ENCODE measurements at regions not wholly inside any gene's neighbourhood (a gene's known extent, or its start where the extent isn't known, plus 50 kb on each side); places are given as distances from the start of the nearest gene placed in this dataset.

DNA sequence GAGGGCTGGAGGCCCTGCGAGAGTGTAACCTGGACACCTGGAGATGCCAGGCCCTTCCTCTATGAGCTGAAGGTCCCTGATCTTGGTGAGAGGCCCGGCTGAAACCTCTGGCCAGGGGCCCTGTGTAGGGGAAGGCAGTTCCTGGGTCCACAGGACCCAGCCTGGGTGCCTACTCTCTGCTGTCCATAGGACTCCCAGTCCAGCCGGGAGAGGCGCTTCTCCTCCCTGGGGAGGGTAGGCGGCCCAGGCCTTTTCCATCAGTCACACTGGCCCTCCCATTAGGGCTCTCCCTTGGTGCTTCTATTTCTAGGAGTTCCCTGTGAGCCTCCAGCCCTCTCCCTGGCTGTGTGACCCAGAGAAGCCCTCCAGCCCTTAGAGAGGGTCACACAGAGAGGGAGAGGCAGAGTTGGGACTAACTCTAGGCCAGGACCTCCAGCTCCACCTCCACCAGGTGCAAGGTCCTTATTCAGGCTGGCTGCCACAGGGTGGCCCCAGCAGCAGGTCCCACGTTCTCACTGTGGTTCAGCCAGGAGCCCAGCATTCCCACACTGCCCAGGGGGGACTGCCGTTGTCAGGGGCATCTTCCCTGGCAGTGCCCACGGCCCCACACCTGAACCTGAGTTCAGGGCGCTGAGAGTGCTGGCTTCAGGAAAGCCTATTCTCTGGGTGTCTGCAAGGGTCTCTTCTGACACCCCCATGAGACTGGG lies 146.8 kb downstream of the SMAD6 start:
- FAIRE-seq, result no peak

GRCh38 chr15:66849393-66849745 lies 147.3 kb downstream of the SMAD6 start:
- no peak for FAIRE-seq

GRCh38 chr15:66849746-66850077 lies 147.7 kb downstream of the SMAD6 start:
- FAIRE-seq, result no peak

DNA sequence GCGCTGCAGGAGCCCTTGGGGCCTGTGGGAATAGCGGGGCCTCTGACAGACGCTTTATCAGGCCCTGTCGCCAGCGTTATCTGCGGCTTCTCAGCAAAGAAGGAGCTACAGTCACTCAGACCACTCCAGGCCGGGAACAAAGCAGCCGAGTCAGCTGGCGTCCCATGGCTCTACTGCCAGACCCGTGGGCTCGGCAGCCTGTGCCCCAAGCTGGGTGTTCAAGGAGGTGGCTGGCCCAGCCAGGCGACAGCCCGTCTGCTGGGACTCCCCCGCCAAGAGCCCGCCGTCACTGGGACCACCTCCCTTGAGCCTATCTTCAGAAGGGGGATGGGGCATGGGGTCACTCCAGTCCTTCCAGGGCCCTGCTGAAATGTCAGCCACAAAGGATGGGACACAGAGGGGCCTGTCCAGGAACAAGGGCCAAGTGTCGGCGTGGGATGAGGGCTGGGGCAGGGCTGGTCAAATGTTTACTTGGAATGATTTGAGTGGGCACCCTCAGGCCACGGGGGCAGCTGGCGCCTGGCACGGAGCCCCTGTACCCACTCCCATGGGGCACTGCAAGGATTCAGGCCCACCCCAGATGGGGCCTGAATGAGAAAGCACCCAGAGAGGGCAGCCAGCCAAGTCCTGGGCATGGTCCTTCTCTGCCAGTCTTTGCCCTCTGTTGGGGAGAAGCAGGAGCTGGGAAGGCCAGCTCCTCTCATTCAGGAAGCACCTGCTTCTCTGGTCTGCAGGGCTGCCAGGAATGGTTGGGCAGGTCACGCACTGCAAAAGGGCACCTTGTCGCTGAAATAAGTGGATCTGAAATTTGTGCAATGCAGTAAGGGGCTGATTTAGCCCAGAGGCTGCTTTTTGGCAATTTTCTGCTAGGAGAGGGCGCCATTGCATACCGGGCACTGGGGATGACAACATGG lies 148.3 kb downstream of the SMAD6 start:
- no peak for FAIRE-seq

- FAIRE-seq, result no peak
Measured at GRCh38 chr15:66850996-66851310, 148.9 kb downstream of the SMAD6 start.

- FAIRE-seq, result no peak
Measured at GRCh38 chr15:66851311-66852063, 149.5 kb downstream of the SMAD6 start.

DNA sequence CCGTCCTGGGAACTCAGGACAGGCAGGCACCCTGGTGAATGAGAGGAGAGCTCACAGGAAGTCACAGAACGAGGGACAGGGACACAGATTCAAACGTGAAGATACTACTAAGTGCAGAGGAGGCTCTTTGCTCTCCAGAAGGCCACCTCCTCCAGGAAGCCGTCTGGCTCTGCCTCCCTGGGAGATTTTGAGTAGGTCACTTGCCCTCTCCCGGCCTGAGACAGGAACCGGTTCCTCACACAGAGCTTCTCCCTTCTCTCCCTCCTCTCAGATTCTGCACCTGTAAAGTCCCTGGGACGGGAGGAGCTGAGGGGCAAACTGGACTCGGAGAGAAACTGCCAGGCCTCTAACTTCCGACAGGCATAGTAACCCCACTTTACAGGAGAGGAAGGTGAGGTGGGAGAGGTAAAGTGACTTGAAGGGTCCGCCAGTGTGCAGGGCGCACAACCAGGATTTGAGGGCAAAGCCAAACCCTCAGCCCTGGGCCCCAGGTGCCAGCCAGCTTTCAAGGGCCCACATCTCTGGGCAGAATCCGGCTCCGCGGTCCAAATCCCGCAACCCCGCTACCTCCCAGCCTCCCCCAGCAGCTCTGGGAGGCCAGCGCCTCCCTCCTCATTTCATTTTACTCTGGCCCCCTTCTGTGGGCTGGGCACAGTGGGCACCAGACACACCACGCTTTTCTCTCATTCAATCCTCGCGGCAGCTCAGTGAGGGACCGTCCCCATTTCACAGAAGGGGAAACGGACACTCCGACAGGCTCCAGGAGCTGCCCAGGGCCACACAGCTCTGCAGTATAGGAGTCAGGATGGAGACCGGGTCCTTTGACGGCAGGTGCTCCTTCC lies 150.2 kb downstream of the SMAD6 start:
- no peak for FAIRE-seq

DNA sequence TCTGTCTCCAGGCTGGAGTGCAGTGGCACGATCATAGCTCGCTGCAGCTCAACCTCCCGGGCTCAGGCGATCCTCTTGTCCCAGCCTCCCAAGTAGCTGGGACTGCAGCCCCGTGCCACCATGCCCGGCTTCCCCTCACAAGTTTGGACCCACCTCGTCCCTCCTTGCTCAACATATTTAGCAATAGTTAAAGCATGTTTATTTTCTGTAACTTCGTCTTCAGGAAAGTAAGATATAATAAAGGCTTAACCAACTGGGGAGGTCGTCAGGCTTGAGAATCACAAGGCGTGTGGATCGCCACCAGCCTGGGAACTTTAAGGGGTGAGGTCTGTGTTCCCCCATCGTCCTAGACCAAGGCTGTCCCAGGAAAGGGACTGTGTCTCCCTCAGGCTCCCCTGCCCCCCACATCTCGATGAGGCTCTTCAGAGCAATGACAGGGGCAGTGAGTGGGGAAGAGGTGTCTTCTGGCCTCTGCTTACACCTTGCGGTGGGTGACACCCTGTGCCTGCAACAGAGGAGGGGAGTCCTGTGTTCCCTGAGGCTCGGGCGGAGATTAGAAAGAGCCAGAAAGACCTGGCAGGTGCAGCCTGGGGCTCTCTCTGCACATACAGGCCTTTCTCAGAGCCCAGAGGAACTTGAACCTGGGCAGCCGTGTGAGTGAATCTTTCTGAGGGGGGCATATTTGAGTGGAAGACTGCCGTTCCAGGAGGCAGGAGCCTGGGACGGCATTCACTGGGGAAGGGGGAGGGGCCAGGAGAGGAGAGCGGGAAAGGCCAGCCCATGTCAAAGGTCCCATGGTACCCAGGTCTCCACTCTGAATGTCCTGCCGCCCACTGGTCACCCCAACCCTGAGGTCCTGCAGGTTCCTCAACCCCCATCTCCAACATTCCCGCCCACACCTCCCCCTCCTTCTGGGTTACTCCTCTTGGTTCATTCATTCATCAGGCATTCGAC lies 152.3 kb downstream of the SMAD6 start:
- no peak for FAIRE-seq

- FAIRE-seq, result no peak
Measured at GRCh38 chr15:66855041-66855440, 153.0 kb downstream of the SMAD6 start.

DNA sequence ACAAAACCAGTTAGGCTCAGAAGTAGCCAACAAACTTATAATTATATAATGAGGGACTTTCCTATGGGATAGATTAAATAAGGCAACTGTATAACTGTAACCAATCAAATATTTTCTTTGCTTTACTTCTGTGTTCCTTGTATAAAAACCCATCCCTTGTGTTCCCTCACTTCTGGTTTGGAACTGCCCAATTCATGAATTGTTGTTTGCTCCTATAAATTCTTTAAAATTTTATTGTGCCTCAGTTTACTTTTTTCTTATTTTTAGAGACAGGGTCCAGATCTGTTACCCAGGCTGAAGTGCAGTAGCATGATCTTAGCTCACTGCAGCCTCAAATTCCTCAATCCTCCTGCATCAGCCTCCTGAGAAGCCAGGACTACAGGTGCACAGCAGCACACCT lies 155.7 kb downstream of the SMAD6 start:
- no peak for FAIRE-seq

DNA sequence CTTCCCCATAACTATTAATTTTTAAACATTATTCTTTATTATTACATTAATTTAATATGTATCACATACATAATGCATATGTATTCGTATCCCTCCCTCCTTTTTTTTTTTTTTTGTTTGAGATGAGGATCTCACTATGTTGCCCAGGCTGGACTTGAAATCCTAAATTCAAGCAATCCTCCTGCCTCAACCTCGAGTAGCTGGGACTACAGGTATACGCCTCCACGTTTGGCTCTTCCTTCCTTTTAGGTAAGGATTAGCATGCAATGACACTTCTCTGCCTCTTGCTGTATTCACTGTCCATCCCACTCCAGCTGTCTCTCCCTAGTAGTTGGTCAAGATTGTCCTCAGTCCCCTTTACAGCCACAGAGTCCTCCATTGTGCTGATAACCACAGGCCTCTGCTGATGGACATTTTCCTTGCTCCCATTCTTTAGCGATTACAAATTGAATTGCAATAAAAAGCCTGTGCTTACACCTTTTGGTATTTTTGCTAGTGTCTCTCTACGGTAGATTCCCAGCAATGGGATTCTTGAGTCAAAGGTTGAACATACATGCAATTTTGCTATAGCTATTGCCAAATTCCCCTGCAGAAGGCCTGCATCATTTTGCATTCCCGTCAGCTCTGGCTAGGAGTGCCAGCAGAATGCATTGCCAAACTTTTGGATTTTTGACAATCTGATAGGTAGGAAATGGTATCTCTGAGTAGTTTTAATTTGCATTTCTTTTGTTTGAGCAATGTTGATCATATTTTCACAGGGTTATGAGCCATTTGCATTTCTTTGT lies 156.6 kb downstream of the SMAD6 start:
- FAIRE-seq, result no peak

GRCh38 chr15:66859688-66860253 lies 157.7 kb downstream of the SMAD6 start:
- FAIRE-seq, result no peak

GRCh38 chr15:66860844-66861243 lies 158.8 kb downstream of the SMAD6 start:
- FAIRE-seq, result no peak

DNA sequence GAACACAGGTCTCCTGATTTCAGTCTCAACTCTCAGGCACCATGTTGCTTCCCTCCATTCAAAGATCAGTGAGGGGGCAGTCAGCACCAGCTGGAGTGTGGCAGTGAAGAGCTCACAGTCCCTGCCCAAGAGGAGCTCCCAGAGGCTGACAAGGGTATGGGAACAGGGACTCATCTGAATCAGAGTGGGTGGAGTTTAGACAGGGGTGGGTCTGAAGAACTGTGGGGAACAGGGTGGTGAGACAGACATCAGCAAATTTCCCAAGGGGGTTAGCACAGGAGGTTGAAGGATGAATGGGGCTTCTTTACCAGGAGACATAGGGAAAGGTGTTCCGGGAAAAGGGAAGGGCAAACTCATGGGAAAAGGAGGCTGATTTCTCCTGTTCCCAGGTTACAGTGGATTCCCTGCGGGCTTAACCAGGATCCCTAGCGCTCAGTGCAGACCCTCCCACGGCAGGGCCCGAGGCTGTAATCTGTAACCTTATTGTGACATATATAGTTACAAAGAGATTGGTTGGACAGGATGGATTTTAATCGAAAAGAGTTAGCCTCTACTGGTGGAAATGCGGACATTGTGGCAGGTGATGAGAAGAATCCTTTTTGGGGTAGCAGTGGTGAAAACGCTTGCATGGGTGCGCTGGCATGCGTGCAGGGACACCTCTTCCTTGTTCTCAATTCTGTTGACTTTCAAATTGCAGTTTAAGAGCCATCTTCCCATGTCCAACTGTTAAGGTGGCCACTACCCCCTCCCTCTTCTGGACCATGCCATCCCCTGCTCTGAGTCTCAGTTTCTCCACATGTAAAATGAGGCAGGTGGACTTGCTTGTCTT lies 160.3 kb downstream of the SMAD6 start:
- FAIRE-seq, result no peak

GRCh38 chr15:66862940-66863335 lies 160.9 kb downstream of the SMAD6 start:
- FAIRE-seq, result no peak

- no peak for FAIRE-seq
Measured at GRCh38 chr15:66863390-66864085, 161.5 kb downstream of the SMAD6 start.

GRCh38 chr15:66864086-66864830 lies 162.2 kb downstream of the SMAD6 start:
- no peak for FAIRE-seq

DNA sequence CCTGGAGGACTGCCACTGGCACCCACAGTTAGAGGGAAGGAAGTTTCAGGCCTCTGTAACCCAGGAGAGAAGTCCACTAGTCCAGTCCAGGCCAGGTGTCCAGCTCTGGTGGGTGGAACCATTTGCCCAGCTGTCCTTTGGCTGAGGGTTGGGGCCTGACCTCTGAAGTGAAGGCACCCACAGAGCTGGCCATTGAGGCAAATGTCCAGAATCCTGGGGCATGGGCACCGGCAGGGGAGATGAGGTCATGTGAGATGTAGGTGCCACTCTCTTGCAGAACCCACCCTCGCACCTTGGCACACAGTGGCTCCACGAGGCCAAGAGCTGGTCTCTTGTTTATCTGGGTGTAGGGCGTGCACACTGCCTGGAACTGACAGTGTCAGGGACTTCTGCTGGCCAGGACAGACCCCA lies 162.8 kb downstream of the SMAD6 start:
- no peak for FAIRE-seq
